SU-DHL-6 (cell line): ENCODE measurements at regions not wholly inside any gene's neighbourhood (a gene's known extent, or its start where the extent isn't known, plus 50 kb on each side); places are given as distances from the start of the nearest gene placed in this dataset.

Experiments
- EZH2phosphoT487 ChIP-seq: fragments of 200-600 bp; sonication (generic), shearing (Covaris generic); conservative IDR thresholded peaks from 2 replicates; pipeline ENCODE4 v1.6.1; 2018; ENCODE audit warnings: mild to moderate bottlenecking, antibody characterized with exemption, low read length, moderate library complexity, mixed read lengths
- TF ChIP-seq, protein P1 (sequence below): fragments of 200-600 bp; sonication (generic); IDR thresholded peaks from one replicate; pipeline ENCODE4 v1.5.1; 2017; ENCODE audit warnings: antibody characterized with exemption, mild to moderate bottlenecking, low read length, moderate library complexity; ENCODE audit not compliant: insufficient read depth, poor library complexity, severe bottlenecking

DNA sequence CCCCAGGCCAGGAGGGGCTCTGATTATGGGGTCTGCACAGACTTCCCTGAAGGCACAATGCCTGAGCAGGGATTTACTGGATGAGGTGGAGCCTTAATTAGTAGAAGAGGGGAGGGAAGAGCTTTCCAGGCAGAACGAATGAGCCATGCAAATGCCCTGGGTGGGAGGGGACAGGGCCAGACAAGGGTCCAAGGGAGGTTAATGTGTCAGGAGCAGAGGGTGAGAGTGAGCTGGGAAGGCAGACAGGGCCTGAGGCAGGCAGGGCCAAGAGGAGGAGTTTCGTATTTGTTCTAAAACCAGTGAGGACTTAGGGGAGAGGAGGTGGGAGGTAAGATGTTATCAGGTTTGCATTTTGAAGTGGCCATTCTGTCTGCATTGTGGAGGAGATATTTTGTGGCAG is 65.3 kb downstream of the NPY start:
- TF ChIP-seq, protein P1, sequence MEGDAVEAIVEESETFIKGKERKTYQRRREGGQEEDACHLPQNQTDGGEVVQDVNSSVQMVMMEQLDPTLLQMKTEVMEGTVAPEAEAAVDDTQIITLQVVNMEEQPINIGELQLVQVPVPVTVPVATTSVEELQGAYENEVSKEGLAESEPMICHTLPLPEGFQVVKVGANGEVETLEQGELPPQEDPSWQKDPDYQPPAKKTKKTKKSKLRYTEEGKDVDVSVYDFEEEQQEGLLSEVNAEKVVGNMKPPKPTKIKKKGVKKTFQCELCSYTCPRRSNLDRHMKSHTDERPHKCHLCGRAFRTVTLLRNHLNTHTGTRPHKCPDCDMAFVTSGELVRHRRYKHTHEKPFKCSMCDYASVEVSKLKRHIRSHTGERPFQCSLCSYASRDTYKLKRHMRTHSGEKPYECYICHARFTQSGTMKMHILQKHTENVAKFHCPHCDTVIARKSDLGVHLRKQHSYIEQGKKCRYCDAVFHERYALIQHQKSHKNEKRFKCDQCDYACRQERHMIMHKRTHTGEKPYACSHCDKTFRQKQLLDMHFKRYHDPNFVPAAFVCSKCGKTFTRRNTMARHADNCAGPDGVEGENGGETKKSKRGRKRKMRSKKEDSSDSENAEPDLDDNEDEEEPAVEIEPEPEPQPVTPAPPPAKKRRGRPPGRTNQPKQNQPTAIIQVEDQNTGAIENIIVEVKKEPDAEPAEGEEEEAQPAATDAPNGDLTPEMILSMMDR: no peak
- no peak for TF ChIP-seq EZH2phosphoT487
